NCI-H345 treated with DMSO at 0.1 percent for 48 hours (cell line): ENCODE measurements at regions not wholly inside any gene's neighbourhood (a gene's known extent, or its start where the extent isn't known, plus 50 kb on each side); places are given as distances from the start of the nearest gene placed in this dataset.
"Not testable (repeated sequence)": the region's sequence is repeated elsewhere in the genome, so short reads cannot be mapped to it uniquely, and the experiment has no call there.

ENCODE experiments used
- DNase-seq: peaks from one replicate; lab custom pipeline; 2025; ENCODE audit not compliant: unreplicated experiment; lab: John Stamatoyannopoulos, UW

- no peak for DNase-seq
Measured at GRCh38 chr2:193199322-193199721, 1004.6 kb upstream of the TMEFF2 start.

DNA sequence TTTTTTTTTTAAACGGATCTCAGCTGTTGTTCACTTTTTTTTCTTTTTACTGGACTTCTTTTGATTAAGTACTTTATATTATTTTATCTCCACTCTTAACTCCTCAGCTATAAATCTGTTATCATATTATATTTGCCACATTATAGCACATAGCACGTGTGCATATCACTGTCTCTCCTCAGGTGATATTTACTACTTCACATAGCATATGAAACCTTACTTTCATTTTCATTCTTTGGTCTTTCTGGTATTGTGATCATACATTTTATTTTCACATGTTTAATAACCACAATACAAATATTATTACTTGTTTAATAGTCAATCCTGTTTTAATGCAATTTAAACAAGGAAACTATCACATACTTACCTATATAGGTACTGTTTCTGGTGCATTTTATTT is 993.1 kb upstream of the TMEFF2 start:
- DNase-seq = no peak

GRCh38 chr2:193170981-193171380 is 976.2 kb upstream of the TMEFF2 start:
- not testable (repeated sequence) for DNase-seq

DNA sequence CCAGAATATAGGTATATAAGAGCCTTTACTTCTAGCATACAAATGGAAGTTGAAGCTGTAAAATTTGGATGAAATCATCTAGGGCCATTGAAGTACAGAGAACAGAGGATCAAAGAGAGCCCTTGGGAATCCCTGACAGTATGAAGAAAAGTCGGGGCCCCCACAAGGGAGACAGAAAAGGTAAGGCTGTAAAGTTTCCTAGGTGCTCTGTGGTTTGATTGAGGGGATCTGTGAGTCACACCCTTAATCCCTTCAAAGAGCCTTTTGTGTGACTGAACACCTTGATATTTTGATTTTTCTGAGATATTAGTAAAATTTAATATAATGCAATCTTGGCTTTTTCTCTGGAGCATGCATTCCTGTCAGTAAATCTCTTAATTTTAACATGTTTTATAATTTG is 961.7 kb upstream of the TMEFF2 start:
- DNase-seq = no peak

DNA sequence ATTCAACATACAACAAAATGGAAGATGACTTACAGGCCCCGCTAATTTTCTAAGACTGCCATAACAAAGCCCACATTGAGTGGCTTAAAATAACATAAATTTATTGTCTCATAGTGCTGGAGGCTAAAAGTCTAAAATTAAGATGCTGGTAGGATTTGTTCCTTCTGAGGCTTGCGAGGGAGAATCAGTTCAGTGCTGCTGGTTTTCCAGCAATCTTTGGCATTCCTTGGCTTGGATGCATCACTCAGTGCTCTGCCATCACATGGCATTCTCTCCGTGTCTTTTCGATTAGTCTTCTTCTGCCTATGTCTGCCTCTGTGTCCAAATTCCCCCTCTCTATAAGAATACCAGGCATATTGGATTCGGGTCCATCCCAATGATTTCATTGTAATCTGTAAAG is 959.3 kb upstream of the TMEFF2 start:
- DNase-seq = no peak

DNA sequence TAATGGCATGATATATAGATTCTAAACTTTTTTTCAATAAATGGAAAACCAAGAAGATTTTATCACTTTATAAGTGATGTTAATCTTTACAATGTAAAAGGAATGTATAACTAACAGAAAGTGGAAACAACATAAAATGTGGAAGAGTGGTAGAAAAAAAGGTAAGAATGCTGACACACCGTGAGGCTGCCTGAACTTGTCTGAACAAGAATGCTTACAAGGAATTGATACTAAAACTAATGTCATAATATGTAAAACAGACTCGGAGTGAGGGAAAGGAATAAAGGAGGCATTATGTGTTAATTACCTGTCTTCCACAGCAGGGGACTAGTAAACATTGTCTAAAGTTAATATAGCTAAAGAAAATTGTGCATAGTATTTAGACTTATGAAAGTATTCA is 958.8 kb upstream of the TMEFF2 start:
- no peak for DNase-seq

DNA sequence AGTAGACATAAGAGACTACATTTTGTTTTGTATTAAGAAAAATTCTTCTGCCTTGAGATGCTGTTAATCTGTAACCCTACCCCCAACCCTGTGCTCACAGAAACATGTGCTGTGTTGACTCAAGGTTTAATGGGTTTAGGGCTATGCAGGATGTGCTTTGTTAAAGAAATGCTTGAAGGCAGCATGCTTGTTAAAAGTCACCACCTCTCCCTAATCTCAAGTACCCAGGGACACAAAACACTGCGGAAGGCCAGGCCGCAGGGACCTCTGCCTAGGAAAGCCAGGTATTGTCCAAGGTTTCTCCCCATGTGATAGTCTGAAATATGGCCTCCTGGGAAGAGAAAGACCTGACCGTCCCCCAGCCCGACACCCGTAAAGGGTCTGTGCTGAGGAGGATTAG is 947.7 kb upstream of the TMEFF2 start:
- DNase-seq = not testable (repeated sequence)

DNA sequence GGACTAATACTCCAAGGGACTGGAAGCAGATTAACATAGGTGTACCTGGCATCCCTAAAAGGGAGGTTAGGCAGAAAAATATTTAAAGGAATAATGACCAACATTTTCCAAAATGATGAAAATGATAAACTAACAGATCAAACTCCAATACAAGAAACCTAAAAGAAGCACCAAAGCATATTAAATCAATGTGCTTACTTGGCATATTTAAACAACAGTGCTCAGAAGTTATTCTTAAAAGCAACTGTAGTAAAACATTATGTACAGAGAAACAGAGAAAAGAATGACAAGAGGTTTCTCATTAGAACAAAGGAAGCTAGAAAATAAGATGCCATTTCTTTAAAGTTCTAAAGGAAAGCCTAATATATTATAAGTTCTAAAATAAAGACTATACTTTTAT is 947.3 kb upstream of the TMEFF2 start:
- DNase-seq = no peak

DNA sequence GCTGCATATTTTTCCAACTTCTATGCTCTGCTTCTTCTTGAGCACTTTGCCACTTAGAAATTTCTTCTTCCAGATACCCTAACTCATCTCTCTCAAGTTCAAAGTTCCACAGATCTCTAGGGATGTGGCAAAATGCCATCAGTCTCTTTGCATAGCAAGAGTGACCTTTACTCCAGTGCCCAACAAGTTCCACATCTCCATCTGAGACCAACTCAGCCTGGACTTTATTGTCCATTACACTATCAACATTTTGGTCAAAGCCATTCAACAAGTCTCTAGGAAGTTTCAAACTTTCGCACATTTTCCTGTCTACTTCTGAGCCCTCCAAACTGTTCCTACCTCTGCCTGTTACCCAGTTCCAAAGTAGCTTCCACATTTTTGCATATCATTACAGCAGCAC is 946.2 kb upstream of the TMEFF2 start:
- not testable (repeated sequence) for DNase-seq

- DNase-seq = no peak
Measured at GRCh38 chr2:193124815-193125214, 930.1 kb upstream of the TMEFF2 start.

DNA sequence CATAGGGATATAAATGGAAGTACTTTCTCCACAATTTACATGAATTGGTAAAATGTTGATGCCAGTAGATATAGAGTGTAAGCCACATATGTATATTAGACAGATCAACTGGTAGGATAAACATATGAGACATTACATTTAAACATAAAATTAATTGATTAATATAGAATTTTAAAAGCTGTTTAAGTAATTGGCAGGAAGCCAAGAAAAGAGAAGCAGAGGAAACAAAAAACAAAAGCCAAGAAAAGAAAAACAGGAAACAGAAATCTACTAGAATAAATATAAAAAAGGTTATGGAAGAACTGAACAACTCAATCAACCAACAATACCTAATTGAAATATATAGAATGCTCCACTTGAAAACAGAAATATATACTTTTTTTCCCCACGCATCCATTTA is 920.1 kb upstream of the TMEFF2 start:
- DNase-seq = no peak

- no peak for DNase-seq
Measured at GRCh38 chr2:193112986-193113385, 918.3 kb upstream of the TMEFF2 start.

- DNase-seq = no peak
Measured at GRCh38 chr2:193103064-193103463, 908.3 kb upstream of the TMEFF2 start.

- DNase-seq = no peak
Measured at GRCh38 chr2:193101591-193101990, 906.9 kb upstream of the TMEFF2 start.

DNA sequence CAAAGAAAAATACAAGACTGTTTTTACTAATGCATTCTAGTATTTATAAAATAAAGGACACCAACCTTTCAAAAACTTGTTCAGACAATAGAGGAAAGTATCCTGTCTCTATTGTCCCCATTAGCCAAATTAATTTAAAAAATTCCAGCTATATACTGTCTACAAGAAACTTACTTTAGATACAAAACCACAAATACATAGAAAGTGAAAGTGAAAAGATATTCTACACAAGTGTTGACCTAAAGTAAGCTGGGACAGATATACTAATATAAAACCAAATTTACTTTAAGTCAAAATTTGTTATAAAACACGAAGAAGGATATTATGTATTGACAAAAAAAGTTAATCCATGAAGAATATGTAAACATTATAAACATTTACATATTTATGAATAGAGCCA is 893.3 kb upstream of the TMEFF2 start:
- DNase-seq = no peak

GRCh38 chr2:193076995-193077394 is 882.3 kb upstream of the TMEFF2 start:
- DNase-seq = no peak

DNA sequence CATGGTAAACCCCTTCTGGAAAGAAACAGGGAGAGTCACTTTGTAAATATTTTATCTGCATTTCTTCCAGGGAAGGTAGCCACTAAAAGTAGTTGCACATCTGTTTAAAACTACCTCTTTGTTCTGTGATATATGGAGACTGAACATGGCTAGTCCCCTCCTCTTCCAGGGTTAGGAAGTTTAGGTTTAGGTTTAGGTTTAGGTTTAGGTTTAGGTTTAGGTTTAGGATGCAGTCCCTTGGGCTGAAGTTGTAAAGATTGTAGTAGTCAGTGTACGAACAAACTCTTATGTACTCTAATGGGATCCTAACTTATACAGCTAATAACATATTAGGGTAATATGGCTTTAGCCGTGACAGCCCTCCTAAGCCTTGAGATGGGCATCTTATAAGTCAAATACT is 880.2 kb upstream of the TMEFF2 start:
- no peak for DNase-seq

DNA sequence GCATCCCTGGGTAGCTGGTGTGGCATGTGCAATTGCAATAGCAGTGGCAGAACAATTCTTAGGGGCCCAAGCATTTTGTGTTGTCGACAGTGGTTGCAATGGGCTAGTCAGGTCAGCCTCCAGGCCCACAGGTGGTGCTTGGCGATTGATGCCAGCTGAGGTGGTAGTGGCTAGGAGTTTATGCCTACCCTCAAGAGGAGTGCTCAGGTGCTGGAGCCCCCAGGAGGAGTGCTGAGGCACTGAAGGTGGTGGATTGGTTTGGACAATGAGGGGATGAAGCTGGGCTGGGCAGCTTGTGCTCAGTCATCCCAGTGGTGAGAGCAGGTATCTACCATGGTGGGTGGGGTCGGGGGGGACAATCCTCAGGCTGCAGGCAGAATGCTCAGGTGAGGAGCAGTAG is 877.9 kb upstream of the TMEFF2 start:
- DNase-seq = no peak

DNA sequence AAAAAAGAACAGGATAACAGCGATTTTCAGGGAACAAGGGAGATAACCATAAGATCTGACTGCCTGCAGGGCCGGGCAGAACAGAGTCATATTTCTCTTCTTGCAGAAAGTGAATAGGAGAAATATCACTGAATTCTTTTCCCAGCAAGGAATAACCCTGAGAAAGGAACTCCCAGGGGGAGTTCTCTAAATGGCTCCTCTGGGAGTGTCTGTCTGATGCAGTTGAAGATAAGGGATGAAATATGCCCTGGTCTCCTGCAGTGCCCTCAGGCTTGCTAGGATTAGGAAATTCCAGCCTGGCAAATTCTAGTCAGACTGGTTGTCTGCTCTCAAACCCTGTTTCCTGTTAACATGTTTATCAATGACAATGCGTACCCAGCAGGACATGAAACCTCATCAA is 830.8 kb upstream of the TMEFF2 start:
- DNase-seq = not testable (repeated sequence)

DNA sequence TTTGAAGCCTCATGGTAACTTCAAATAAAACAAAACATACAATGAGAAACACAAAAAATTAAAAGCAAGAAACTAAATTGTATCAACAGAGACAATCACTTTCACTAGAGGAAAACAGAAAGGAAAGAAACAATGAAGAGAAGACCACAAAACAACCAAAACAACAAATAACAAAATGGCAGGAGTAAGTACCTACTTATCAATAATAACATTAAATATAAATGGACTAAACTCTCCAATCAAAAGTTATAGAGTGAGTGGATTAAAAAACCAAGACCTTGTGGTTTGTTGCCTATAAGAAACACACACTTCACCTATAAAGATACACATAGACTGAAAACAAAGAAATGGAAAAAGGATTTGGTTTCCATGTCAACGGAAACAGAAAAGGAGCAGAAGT is 830.1 kb upstream of the TMEFF2 start:
- no peak for DNase-seq

- no peak for DNase-seq
Measured at GRCh38 chr2:193011870-193012269, 817.1 kb upstream of the TMEFF2 start.

DNA sequence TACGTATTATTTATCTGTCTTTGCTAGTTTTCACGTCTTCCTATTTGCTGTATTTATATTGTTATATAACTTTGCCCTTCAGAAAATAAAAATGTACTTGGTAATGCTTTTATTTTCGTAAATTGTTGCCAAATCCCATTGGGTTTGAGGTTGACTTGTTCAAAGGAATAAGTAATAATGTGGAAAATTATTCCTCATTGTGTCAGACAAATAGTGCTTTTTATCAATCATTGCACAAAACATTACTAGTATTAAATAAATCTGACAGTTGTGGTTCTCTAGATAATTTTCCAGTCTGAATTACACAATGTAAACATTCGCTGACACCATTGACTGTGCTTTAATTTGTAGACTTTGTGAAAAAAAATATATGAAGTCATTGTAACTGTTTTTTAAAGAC is 798.3 kb upstream of the TMEFF2 start:
- DNase-seq = no peak

DNA sequence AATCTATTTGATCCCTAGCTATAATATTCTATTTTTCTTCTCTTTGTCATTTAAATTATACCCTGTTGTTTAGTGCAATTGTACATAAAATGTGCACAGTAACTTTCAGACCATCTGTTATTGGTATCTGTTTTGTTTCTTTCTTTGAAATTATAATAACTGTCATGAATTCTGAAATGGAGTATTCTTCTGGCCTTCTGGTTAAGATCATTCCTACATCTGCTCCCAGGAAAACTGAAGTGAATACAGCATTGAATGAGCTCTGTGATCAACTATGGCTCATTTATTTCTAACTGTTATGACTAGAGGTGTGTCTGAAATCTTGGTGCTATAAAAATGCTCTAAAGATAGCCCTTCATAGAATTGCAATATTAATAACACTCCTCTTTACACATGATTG is 788.4 kb upstream of the TMEFF2 start:
- no peak for DNase-seq

- no peak for DNase-seq
Measured at GRCh38 chr2:192978395-192978794, 783.7 kb upstream of the TMEFF2 start.
